Neural cell (in vitro differentiated cells): ENCODE measurements at regions not wholly inside any gene's neighbourhood (a gene's known extent, or its start where the extent isn't known, plus 50 kb on each side); places are given as distances from the start of the nearest gene placed in this dataset.

ENCODE experiments used
- H2AFZ ChIP-seq: fragments of 200-600, 300-800 bp; sonication (generic), shearing (Covaris generic); 2 replicates; pipeline ENCODE4 v1.6.0; 2014; ENCODE audit warnings: low read depth, mild to moderate bottlenecking, antibody characterized with exemption, low read length, moderate library complexity
- H3F3A ChIP-seq: fragments of 200-600 bp; shearing (Covaris generic); 2 replicates; pipeline ENCODE4 v1.6.1; 2016; ENCODE audit warnings: mild to moderate bottlenecking, moderate library complexity, mixed read lengths, antibody characterized with exemption, low read length; ENCODE audit not compliant: insufficient read depth, poor library complexity, severe bottlenecking
- H3K27ac ChIP-seq: fragments of 200-600, 300-800 bp; sonication (generic), shearing (Covaris generic); 2 replicates; pipeline ENCODE4 v1.5.1; 2014; ENCODE audit warnings: mild to moderate bottlenecking, low read length, moderate library complexity
- H3K27me3 ChIP-seq: fragments of 300-800, 200-600 bp; sonication (generic), shearing (Covaris generic); 2 replicates; pipeline ENCODE4 v1.6.0; 2014; ENCODE audit warnings: mild to moderate bottlenecking, low read depth, low read length, moderate library complexity; ENCODE audit not compliant: insufficient read depth
- H3K36me3 ChIP-seq: fragments of 300-800, 200-600 bp; sonication (generic), shearing (Covaris generic); 2 replicates; pipeline ENCODE4 v1.5.1; 2014; ENCODE audit warnings: mild to moderate bottlenecking, antibody characterized with exemption, low read length, moderate library complexity; ENCODE audit not compliant: insufficient read depth
- H3K4me2 ChIP-seq: fragments of 300-800, 200-600 bp; sonication (generic), shearing (Covaris generic); 2 replicates; pipeline ENCODE4 v1.6.0; 2014; ENCODE audit warnings: mild to moderate bottlenecking, low read length
- H3K4me3 ChIP-seq: fragments of 300-800, 200-600 bp; sonication (generic), shearing (Covaris generic); 2 replicates; pipeline ENCODE4 v1.5.1; 2014; ENCODE audit warnings: mild to moderate bottlenecking, low read length, moderate library complexity
- H3K79me2 ChIP-seq: fragments of 200-600 bp; shearing (Covaris generic); replicated peaks from 2 replicates; pipeline ENCODE4 v1.6.0; 2014; ENCODE audit warnings: mild to moderate bottlenecking, low read length, moderate library complexity; ENCODE audit not compliant: insufficient read depth
- H3K9ac ChIP-seq: fragments of 300-800, 200-600 bp; sonication (generic), shearing (Covaris generic); 2 replicates; pipeline ENCODE4 v1.6.1; 2016; ENCODE audit warnings: mild to moderate bottlenecking, low read length, mixed read lengths
- H3K9me2 ChIP-seq: fragments of 200-600 bp; shearing (Covaris generic); 2 replicates; pipeline ENCODE4 v1.6.1; 2016; ENCODE audit warnings: mild to moderate bottlenecking, low read length, mixed read lengths; ENCODE audit not compliant: insufficient read depth
- H3K9me3 ChIP-seq: fragments of 200-600, 300-800 bp; sonication (generic), shearing (Covaris generic); 2 replicates; pipeline ENCODE4 v1.6.1; 2016; ENCODE audit warnings: mild to moderate bottlenecking, mixed run types, low read length, moderate library complexity, mixed read lengths
- H4K20me1 ChIP-seq: fragments of 200-600 bp; shearing (Covaris generic); 2 replicates; pipeline ENCODE4 v1.6.1; 2016; ENCODE audit warnings: mild to moderate bottlenecking, mixed run types; ENCODE audit not compliant: insufficient read depth
- CTCF ChIP-seq: fragments of 450-650 bp; IDR thresholded peaks from 2 replicates; pipeline ENCODE4 v1.5.1; 2014; ENCODE audit warnings: antibody characterized with exemption, mild to moderate bottlenecking, moderate library complexity; ENCODE audit not compliant: poor library complexity, severe bottlenecking
- EP300 ChIP-seq: fragments of 450-650 bp; conservative IDR thresholded peaks from 2 replicates; pipeline ENCODE4 v1.6.1; 2014; ENCODE audit warnings: antibody characterized with exemption, mild to moderate bottlenecking, moderate library complexity; ENCODE audit not compliant: poor library complexity, severe bottlenecking
- EZH2 ChIP-seq: fragments of 200-600, 300-800 bp; shearing (Covaris generic), sonication (generic); IDR thresholded peaks from 2 replicates; pipeline ENCODE4 v1.6.1; 2014; ENCODE audit warnings: antibody characterized with exemption, low read length, borderline replicate concordance, mild to moderate bottlenecking; ENCODE audit not compliant: insufficient read depth, poor library complexity, severe bottlenecking
- MXI1 ChIP-seq: fragments of 450-650 bp; conservative IDR thresholded peaks from 2 replicates; pipeline ENCODE4 v1.6.1; 2014; ENCODE audit warnings: antibody characterized with exemption, mild to moderate bottlenecking; ENCODE audit not compliant: poor library complexity, severe bottlenecking
- POLR2AphosphoS5 ChIP-seq: IDR thresholded peaks from 2 replicates; pipeline ENCODE4 v1.6.1; 2012
- RAD21 ChIP-seq: fragments of 450-650 bp; conservative IDR thresholded peaks from 2 replicates; pipeline ENCODE4 v1.6.1; 2014; ENCODE audit warnings: antibody characterized with exemption, mild to moderate bottlenecking, moderate library complexity
- REST ChIP-seq: IDR thresholded peaks from 2 replicates; pipeline ENCODE4 v1.6.1; 2012; ENCODE audit warnings: borderline replicate concordance
- SMC3 ChIP-seq: fragments of 450-650 bp; conservative IDR thresholded peaks from 2 replicates; pipeline ENCODE4 v1.6.1; 2014; ENCODE audit warnings: antibody characterized with exemption, mild to moderate bottlenecking, moderate library complexity; ENCODE audit not compliant: poor library complexity
- TAF1 ChIP-seq: IDR thresholded peaks from 2 replicates; pipeline ENCODE4 v1.6.1; 2012; ENCODE audit warnings: low read depth

- H3K79me2 ChIP-seq, result peaks cover 71% of the 10 kb centered on the region
- H4K20me1 ChIP-seq, result no peaks in the 10 kb centered on the region
- no peak overlapping the region for H2AFZ ChIP-seq
- H3K27me3 ChIP-seq, result no peaks in the 10 kb centered on the region
- no peak overlapping the region for H3K27ac ChIP-seq
- H3K36me3 ChIP-seq, result no peaks in the 10 kb centered on the region
- no peak overlapping the region for H3K9ac ChIP-seq
- H3K4me2 ChIP-seq, result no peak overlapping the region
- no peaks in the 10 kb centered on the region for H3F3A ChIP-seq
- no peaks in the 10 kb centered on the region for H3K9me3 ChIP-seq
- no peaks in the 10 kb centered on the region for H3K9me2 ChIP-seq
- H3K4me3 ChIP-seq, result no peak overlapping the region
- TF ChIP-seq POLR2AphosphoS5 (no peak), REST (no peak), MXI1 (no peak), RAD21 (no peak), CTCF (no peak), SMC3 (no peak), EZH2 (no peak), EP300 (no peak), TAF1 (no peak)
These were observed 510.8 kb upstream of the SEMA6D start for GRCh38 chr15:47206358-47206978.

- no peak overlapping the region for H3K4me3 ChIP-seq
- H3K36me3 ChIP-seq, result no peaks in the 10 kb centered on the region
- no peaks in the 10 kb centered on the region for H3K27me3 ChIP-seq
- H3K9ac ChIP-seq, result no peak overlapping the region
- H3K27ac ChIP-seq, result no peak overlapping the region
- peaks cover 70% of the 10 kb centered on the region for H3K79me2 ChIP-seq
- no peaks in the 10 kb centered on the region for H3F3A ChIP-seq
- H4K20me1 ChIP-seq, result no peaks in the 10 kb centered on the region
- no peak overlapping the region for H3K4me2 ChIP-seq
- no peak overlapping the region for H2AFZ ChIP-seq
- H3K9me3 ChIP-seq, result no peaks in the 10 kb centered on the region
- TF ChIP-seq REST, result no peak
- TF ChIP-seq EP300, result no peak
- no peak for TF ChIP-seq POLR2AphosphoS5
- TF ChIP-seq RAD21, result no peak
- TF ChIP-seq MXI1, result no peak
- TF ChIP-seq TAF1, result no peak
- TF ChIP-seq SMC3, result no peak
- TF ChIP-seq EZH2, result no peak
- no peak for TF ChIP-seq CTCF
- no peaks in the 10 kb centered on the region for H3K9me2 ChIP-seq
These were observed 507.7 kb upstream of the SEMA6D start for GRCh38 chr15:47209591-47209990.
